ENCODE measurements at regions not wholly inside any gene's neighbourhood (a gene's known extent, or its start where the extent isn't known, plus 50 kb on each side); places are given as distances from the start of the nearest gene placed in this dataset.
"Not testable (repeated sequence)": the region's sequence is repeated elsewhere in the genome, so short reads cannot be mapped to it uniquely, and the experiment has no call there.

- peak in 1 of 3 donors; percentile 2 for DNase-seq (ENCODE audit: low read depth in 2 of 3, low spot score in 2 of 3)
Observed at GRCh38 chr10:38356527-38356926, 262.4 kb downstream of the ZNF37A start.

GRCh38 chr10:38362514-38362913 lies 268.4 kb downstream of the ZNF37A start:
- DNase-seq (ENCODE audit: low read depth in 2 of 3, low spot score in 2 of 3): not testable (repeated sequence)

- not testable (repeated sequence) for DNase-seq (ENCODE audit: low read depth in 2 of 3, low spot score in 2 of 3)
Observed at GRCh38 chr10:38364073-38364472, 269.9 kb downstream of the ZNF37A start.

DNA sequence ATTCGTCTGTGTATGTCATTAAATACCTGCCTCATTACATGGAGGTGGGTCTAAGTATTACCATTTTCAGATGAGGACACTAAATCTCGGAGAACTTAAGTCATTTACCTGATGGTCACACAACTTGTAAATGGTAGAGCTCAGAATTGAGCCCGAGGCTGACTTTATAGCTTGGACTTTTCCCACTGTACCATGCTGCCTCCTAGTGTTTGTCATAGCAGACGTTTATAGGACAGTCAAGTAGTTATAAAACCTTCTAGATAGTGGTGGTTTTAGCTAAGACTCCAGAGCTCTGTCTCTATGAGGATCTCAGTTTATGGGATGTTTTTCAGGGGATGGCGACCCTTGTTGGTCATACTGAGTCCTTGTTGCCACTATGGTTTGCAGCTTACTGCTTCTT lies 271.8 kb downstream of the ZNF37A start:
- peak in 2 of 3 donors; percentile 22 to 65 for DNase-seq (ENCODE audit: low read depth in 2 of 3, low spot score in 2 of 3)

DNA sequence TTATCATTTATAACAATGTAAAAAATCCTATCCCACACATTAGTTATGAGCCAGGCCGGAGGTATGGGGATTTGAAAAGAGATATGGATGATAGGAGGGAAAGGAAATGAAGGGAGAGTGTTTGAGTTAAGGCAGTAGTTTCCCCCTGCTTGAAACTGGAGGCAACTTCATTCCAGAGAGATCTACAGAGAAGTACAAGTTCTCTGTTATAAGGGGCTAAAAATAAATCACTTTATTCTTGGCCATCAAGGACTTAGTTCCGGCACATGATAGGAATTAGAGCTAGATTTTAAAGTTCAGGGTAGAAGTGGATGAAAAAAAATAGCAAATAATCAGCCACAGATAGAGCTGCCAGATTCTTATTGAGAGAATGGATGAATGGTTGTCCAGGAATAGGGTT lies 289.7 kb downstream of the ZNF37A start:
- DNase-seq (ENCODE audit: low read depth in 2 of 3, low spot score in 2 of 3): not testable (repeated sequence)

- not testable (repeated sequence) for DNase-seq (ENCODE audit: low read depth in 2 of 3, low spot score in 2 of 3)
Observed at GRCh38 chr10:38386869-38387268, 292.7 kb downstream of the ZNF37A start.

DNA sequence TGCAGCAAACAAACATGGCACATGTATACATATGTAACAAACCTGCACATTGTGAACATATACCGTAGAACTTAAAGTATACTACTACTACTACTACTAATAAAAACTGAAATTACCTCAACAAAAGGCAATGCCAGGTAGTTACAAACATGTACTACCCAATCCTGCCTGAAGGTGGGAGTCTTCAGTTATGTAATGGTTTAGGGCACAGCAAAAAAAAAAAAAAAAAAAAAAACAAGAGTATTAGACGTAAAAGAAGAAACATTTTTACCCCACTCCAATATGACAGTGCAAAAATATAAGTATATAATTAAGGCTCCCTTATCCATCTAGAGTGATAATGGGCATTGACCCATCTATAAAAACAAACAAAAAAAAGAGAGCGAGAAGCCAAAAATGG lies 296.6 kb downstream of the ZNF37A start:
- peak in 2 of 3 donors; percentile 9 to 45 for DNase-seq (ENCODE audit: low read depth in 2 of 3, low spot score in 2 of 3)

DNA sequence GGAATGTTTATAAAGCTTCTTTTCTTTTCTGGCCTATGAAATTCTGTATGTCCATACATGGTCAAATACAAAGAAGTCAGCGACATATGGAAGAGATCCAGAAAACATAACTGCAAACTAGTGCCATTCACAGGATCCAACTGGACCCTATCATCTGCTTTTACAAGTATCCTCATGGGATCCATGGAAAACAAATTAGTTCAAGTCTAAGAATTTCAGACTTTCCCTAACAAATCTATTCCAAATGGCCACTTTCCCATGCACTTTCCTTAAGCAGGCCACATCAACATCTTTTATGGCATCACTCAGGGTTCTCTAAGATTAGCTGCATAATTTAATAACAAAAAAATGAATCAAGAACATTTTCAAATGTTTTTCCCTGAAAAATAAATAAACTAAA lies 301.3 kb downstream of the ZNF37A start:
- not testable (repeated sequence) for DNase-seq (ENCODE audit: low read depth in 2 of 3, low spot score in 2 of 3)

DNA sequence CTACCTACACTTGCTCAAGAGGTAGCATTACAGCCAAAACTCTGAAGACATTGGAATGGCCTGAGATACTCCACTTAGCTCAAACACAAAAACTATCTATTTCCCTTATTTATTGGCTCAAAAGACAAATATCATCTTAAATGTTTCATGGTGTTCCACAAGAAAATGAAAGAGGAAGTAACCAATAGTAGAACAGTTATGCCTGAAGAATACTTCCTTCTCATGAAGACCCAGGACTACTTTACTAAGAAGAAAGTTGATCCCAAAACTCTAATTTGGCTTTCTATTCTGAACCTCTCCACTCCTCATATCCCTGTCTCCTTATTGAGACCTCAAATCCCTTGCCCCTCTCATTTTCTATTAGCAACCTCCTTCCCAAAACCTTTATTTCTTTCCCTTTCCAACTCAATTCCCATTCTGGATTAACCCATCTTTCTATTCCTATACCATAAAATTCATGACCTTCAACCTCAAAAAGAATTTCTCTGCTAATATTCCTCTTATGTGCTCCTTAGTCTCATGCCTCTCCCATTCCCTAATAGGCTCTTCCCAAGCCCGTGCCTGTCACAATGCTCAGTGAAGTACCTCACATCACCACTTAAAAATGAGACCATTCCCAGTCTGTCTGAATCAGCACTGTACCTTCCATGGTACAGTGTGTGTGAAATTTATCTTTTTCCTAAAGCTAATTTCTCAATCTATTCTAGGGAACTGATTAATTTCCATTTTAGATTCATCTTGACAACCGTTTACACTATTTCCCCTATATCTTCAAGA lies 302.2 kb downstream of the ZNF37A start:
- DNase-seq (ENCODE audit: low read depth in 2 of 3, low spot score in 2 of 3): not testable (repeated sequence)

DNA sequence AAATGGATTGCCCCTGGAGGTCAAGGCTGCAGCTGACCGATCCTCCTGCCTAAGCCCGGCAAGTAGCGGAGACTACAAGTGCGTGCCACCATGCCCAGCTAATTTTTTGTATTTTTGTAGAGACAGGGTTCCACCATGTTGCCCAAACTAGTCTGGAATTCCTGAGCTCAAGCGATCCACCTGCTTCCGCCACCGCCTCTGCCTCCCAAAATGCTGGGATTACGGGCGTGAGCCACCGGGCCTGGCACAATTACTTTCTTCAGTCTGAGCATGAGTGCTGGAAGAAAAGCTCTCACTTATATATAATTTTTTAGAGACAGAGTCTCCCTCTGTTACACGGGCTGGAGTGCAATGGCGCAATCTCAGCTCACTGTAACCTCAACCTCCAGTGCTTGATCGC lies 307.4 kb downstream of the ZNF37A start:
- not testable (repeated sequence) for DNase-seq (ENCODE audit: low read depth in 2 of 3, low spot score in 2 of 3)

DNA sequence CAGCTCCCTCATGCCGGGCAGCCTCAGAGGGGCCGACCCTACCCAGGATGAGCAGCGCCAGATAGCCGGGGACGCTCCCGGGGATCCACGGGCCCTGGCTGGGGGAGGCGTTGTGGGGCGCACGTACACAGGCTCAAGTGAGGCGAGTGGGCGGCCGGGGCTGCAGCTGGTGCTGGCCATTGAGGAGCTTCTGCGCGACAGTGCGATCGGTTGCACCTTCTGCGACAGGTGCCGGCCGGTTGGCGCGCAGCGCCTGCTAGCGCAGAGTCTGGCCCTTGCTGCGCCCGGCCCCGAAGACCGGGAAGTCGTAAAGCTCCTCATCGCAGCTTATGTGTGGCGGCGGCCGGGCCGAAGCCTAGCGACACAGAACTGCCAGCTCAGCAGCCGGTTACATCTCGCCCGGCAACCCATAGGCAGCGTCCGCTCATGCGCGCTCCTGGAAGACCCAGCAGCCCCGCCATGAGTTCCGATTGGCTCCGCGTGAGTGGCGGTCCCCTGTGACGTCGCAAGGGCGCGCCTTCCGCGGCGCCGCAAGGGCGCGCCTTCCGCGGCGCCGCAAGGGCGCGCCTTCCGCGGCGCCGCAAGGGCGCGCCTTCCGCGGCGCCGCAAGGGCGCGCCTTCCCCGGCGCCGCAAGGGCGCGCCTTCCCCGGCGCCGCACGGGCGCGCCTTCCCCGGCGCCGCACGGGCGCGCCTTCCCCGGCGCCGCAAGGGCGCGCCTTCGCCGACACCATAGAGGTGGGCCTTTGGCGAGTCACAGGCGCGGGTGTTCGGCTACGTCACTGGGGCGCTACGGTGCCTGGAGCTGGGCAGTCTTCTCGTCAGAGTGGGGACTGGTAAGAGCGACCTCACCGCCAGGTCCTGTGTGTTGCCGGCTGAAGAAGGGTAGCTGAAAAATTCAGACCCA lies 308.6 kb downstream of the ZNF37A start:
- peak; percentile 84 to 98 (median 97) for DNase-seq (ENCODE audit: low read depth in 2 of 3, low spot score in 2 of 3)

GRCh38 chr10:38403347-38404117 lies 309.4 kb downstream of the ZNF37A start:
- DNase-seq (ENCODE audit: low read depth in 2 of 3, low spot score in 2 of 3): peak in 1 of 3 donors; percentile 29

DNA sequence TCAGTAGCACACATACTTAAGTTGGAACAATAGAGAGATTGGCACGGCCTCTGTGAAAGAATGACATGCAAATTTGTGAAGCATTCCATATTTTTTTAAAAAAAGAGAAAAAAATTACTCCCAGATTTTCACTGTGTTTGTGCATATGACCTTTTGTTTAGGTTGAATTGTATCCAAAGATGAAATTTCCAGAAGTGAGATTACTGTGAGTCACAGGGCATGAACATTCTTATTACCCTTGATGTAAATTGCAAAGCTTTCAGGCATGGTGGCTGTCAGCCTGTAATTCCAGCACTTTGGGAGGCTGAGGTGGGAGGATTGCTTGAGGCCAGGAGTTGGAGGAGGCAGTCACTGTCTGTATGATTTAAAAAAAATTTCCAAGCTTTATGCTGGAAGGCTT lies 329.5 kb downstream of the ZNF37A start:
- not testable (repeated sequence) for DNase-seq (ENCODE audit: low read depth in 2 of 3, low spot score in 2 of 3)

DNA sequence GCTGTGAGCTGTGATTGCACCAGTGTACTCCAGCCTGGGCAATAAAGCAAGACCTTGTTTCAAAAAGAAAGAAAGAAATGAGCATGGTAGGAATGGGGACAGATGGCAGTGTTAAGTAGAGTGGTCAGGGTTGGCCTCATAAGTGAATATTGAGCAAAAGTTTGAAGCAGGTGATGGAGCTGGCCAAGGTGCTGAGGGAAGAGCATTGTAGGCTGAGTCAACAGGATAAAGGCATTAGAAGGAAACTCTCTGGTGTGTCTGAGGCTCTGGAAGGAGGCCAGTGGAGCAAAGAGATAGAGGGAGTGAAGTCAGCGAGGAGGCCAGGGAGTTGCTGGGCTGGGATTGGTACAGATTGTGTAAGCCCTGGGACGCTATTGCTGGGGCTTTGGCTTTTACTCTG lies 336.1 kb downstream of the ZNF37A start:
- DNase-seq (ENCODE audit: low read depth in 2 of 3, low spot score in 2 of 3): not testable (repeated sequence)

DNA sequence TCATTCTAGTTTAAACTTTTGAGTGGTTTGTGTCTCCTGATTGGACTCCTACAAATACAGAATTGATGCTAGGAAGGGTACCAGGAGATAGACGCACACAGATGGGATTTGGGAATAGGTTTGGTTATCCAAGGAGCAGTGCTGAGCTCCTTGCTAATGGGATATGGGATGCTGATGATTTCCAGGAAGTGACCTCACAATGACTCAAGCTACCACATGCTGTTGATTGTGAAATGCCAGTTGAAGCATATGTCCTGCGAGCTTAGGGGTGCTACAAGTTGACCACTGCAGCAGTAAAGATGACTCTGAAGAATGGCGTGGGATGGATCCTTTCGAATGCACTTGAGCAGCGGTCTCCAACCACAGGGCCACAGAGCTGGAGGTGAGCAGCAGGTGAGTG lies 343.2 kb downstream of the ZNF37A start:
- not testable (repeated sequence) for DNase-seq (ENCODE audit: low read depth in 2 of 3, low spot score in 2 of 3)

- DNase-seq (ENCODE audit: low read depth in 2 of 3, low spot score in 2 of 3): not testable (repeated sequence)
Observed at GRCh38 chr10:38448614-38449355, 354.6 kb downstream of the ZNF37A start.

- not testable (repeated sequence) for DNase-seq (ENCODE audit: low read depth in 2 of 3, low spot score in 2 of 3)
Observed at GRCh38 chr10:38449618-38450017, 355.5 kb downstream of the ZNF37A start.

DNA sequence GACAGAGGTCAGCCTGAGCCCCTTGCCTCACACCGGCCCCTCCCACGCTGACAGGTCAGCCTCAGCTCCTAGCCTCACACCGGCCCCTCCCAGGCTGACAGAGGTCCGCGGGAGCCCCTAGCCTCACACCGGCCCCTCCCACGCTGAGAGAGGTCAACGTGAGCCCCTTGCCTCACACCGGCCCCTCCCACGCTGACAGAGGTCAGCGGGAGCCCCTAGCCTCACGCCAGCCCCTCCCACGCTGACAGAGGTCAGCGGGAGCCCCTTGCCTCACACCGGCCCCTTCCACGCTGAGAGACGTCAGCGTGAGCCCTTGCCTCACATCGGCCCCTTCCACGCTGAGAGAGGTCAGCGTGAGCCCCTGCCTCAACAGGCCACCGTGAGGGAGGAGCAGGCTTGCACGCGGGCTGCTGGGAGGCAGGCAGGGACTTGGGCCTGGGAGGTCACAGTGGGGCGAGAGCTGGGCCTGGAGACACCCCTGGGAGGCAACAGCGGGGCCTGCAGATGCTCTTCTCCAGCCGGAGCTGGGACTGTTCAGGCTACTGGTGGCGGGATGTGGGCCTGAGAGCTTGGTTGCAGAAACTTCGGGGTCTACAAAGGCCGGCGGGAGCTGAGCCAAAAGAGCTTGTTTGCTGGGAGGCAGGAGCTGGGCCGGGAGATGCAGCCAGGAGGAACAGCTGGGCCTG lies 356.4 kb downstream of the ZNF37A start:
- DNase-seq (ENCODE audit: low read depth in 2 of 3, low spot score in 2 of 3): not testable (repeated sequence)

- DNase-seq (ENCODE audit: low read depth in 2 of 3, low spot score in 2 of 3): not testable (repeated sequence)
Observed at GRCh38 chr10:38451306-38451967, 357.3 kb downstream of the ZNF37A start.

Measured in hematopoietic multipotent progenitor cell (in vitro differentiated cells).